Motor neuron (in vitro differentiated cells): ENCODE measurements at regions not wholly inside any gene's neighbourhood (a gene's known extent, or its start where the extent isn't known, plus 50 kb on each side); places are given as distances from the start of the nearest gene placed in this dataset.
"Not testable (repeated sequence)": the region's sequence is repeated elsewhere in the genome, so short reads cannot be mapped to it uniquely, and the experiment has no call there.

Experiments used
- ATAC-seq, 8 experiments: fragments of 200-7000 bp; cut with Tn5 transposase; replicated peaks in 6 of 8; 2 replicates each; pipeline ENCODE4 v1.8.0; 2021; ENCODE audit warnings: mild to moderate bottlenecking in 8 of 8, moderate library complexity in 8 of 8
- H3K27ac ChIP-seq, 2 donors: fragments of 250-450 bp; sonication (Bioruptor Pico); 2 replicates each; pipeline ENCODE4 v1.9.0; 2021; ENCODE audit warnings: antibody characterized with exemption in 2 of 2, mild to moderate bottlenecking in 2 of 2, moderate library complexity in 1 of 2
- H3K4me1 ChIP-seq, 2 donors: fragments of 250-450 bp; sonication (Bioruptor Pico); replicated peaks in 1 of 2; 2 replicates each; pipeline ENCODE4 v1.6.1; 2021; ENCODE audit warnings: antibody characterized with exemption in 2 of 2, mild to moderate bottlenecking in 2 of 2, moderate library complexity in 1 of 2
- H3K4me3 ChIP-seq, 5 donors: fragments of 250-450 bp; sonication (Bioruptor Pico); 2 replicates each; pipeline ENCODE4 v1.9.0; 2021; ENCODE audit warnings: antibody characterized with exemption in 5 of 5, mild to moderate bottlenecking in 5 of 5, moderate library complexity in 4 of 5
- WGBS, 10 experiments: fragments of 450-650 bp; shearing (Covaris generic); methylation state at CpG; one replicate each; pipeline ENCODE4 v1.0.0; 2022; 5-methylcytosine and 5-hydroxymethylcytosine counted together
- in situ Hi-C, 9 experiments: fragments of 400-800 bp; cut with MboI; loops; one replicate each; pipeline ENCODE4 v1.15.0; 2021; ENCODE audit warnings: low sequenced_read_pairs in 9 of 9, low pct_unique_long_range_greater_than_20kb in 2 of 9; ENCODE audit not compliant: unreplicated experiment in 9 of 9

DNA sequence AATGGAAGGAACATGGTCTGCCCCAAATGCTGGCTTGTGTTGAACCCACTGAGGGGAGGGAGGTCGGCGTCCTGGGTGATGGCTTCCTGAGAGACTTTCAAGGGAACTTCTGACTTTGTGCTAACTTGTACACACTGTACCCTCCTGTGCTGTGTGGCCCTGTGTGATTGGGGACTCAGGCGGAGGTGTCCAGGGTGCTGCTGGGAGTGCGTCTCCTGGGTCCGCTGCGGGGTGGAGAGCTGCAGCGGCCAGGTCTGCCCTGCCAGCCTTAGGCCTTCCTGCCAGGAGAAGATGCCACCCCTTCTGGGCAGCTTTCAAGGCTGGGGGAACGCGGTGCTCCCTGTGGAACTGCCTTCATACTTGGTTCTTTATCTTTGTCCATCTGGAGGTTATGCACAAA is 170.1 kb downstream of the URI1 start:
- WGBS, 10 experiments = 66 to 100% (median 100%) methylated on average over 1 to 4 of the region's 9 CpGs; no CpG with 5 or more reads in 5 of the 10 experiments
- in situ Hi-C loops = no loop called here
- H3K27ac ChIP-seq = no peak overlapping the region
- peaks cover 9 to 27% of the 10 kb centered on the region in 2 donors for H3K4me1 ChIP-seq
- H3K4me3 ChIP-seq = no peak overlapping the region
- ATAC-seq = no peak

GRCh38 chr19:30112666-30113065 is 170.6 kb downstream of the URI1 start:
- H3K27ac ChIP-seq = no peak overlapping the region
- no peak for ATAC-seq
- in situ Hi-C loops = no loop called here
- H3K4me3 ChIP-seq = no peak overlapping the region
- peaks cover 4 to 25% of the 10 kb centered on the region in 2 donors for H3K4me1 ChIP-seq
- WGBS, 10 experiments = 77 to 100% (median 96%) methylated on average over 3 to 5 of the region's 8 CpGs; no CpG with 5 or more reads in 4 of the 10 experiments

- ATAC-seq = no peak
- no peak overlapping the region for H3K27ac ChIP-seq
- H3K4me3 ChIP-seq = no peak overlapping the region
- peaks cover 4 to 23% of the 10 kb centered on the region in 2 donors for H3K4me1 ChIP-seq
- 44 to 100% (median 71%) methylated on average over 1 to 5 of the region's 5 CpGs; no CpG with 5 or more reads in 1 of the 10 experiments for WGBS, 10 experiments
- in situ Hi-C loops = no loop called here
Observed at GRCh38 chr19:30113186-30113585, 171.1 kb downstream of the URI1 start.

DNA sequence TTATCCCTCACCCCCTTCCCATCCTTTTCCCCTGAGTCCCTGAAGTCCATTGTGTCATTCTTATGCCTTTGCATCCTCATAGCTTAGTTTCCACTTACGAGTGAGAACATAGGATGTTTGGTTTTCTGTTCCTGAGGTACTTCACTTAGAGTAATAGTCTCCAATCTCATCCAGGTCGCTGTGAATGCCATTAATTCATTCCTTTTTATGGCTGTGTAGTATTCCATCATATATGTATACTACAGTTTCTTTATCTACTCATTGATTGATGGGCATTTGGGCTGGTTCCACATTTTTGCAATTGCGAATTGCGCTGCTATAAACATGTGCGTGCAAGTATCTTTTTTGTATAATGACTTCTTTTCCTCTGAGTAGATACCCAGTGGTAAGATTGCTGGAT is 172.1 kb downstream of the URI1 start:
- WGBS, 10 experiments = 56 to 100% (median 78%) methylated on average over 2 to 5 of the region's 5 CpGs
- ATAC-seq, in situ Hi-C loops, H3K4me3 ChIP-seq, H3K27ac ChIP-seq: not testable (repeated sequence)
- peaks cover 4 to 26% of the 10 kb centered on the region in 2 donors for H3K4me1 ChIP-seq

DNA sequence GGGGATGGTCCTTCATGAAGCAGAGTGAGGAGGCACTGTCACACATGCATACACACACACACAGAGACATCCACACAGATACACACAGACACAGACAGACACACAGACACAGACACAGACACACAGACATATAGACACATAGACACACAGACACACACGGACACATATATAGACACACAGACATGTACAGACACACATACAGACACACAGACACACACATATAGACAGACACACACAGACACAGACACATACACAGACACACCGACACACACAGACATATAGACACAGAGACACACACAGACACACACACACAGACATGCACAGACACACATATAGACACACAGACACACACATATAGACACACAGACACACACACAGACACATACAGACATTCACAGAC is 173.9 kb downstream of the URI1 start:
- no peak for ATAC-seq
- H3K27ac ChIP-seq = no peak overlapping the region
- peaks cover 0 to 18% of the 10 kb centered on the region in 2 donors for H3K4me1 ChIP-seq
- 75% methylated on average over 2 of the region's 2 CpGs; no CpG with 5 or more reads in 9 of the 10 experiments for WGBS, 10 experiments
- in situ Hi-C loops = no loop called here
- H3K4me3 ChIP-seq = no peak overlapping the region

- peak in 2 of 8 experiments; percentile 4 to 6 for ATAC-seq
- peaks cover 0 to 14% of the 10 kb centered on the region in 2 donors for H3K4me1 ChIP-seq
- H3K27ac ChIP-seq = no peak overlapping the region
- H3K4me3 ChIP-seq = no peak overlapping the region
- in situ Hi-C loops = no loop called here
Observed at GRCh38 chr19:30116530-30116929, 174.5 kb downstream of the URI1 start.

DNA sequence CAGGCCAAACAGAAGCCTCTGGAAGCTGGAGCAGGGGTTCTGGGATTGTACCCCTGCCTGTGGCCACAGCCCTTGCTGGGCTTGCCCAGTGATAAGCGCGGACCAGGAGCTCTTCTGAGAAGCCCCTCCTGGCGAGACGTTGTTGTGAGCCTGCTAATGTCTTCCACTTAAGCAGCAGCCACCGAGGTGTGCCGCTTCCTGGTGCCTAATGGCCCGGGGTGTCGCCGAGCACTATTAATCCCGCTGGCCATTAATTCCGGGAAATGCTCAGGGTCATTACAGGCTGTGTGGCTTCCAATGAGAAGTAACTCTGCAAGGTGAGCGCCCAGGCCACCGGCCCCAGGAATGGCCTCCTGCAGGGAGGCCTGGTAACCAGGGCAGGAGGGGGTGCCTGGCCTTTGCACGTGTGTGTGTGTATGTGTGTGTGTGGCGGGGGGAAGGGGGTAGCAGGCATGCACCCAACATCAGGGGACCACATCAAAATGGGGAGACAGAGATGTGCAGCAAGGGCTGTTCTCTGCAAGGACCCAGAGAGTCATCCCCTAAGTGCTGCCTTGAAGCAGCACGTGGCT is 175.0 kb downstream of the URI1 start:
- in situ Hi-C loops = no loop called here
- no peak overlapping the region for H3K4me3 ChIP-seq
- H3K27ac ChIP-seq = no peak overlapping the region
- peak in 5 of 8 experiments; percentile 58 to 91 (median 79) for ATAC-seq
- H3K4me1 ChIP-seq = peaks cover 0 to 14% of the 10 kb centered on the region in 2 donors
- WGBS, 10 experiments = 53 to 100% (median 80%) methylated on average over 2 to 5 of the region's 16 CpGs; no CpG with 5 or more reads in 5 of the 10 experiments

- Histone ChIP-seq H3K27ac (no peak overlapping the region), H3K4me3 (no peak overlapping the region), H3K4me1 (peaks cover 0 to 14% of the 10 kb centered on the region in 2 donors)
- WGBS, 10 experiments = 93 to 96% methylated on average over 4 to 5 of the region's 12 CpGs; no CpG with 5 or more reads in 8 of the 10 experiments
- in situ Hi-C loops = no loop called here
- no peak for ATAC-seq
Observed at GRCh38 chr19:30117636-30118145, 175.7 kb downstream of the URI1 start.

- H3K27ac ChIP-seq = no peak overlapping the region
- no peak for ATAC-seq
- no peak overlapping the region for H3K4me3 ChIP-seq
- in situ Hi-C loops = no loop called here
- H3K4me1 ChIP-seq = peaks cover 0 to 14% of the 10 kb centered on the region in 2 donors
- WGBS, 10 experiments = 80 to 90% (median 85%) methylated on average over 1 to 8 of the region's 11 CpGs; no CpG with 5 or more reads in 4 of the 10 experiments
Observed at GRCh38 chr19:30118221-30118620, 176.2 kb downstream of the URI1 start.

DNA sequence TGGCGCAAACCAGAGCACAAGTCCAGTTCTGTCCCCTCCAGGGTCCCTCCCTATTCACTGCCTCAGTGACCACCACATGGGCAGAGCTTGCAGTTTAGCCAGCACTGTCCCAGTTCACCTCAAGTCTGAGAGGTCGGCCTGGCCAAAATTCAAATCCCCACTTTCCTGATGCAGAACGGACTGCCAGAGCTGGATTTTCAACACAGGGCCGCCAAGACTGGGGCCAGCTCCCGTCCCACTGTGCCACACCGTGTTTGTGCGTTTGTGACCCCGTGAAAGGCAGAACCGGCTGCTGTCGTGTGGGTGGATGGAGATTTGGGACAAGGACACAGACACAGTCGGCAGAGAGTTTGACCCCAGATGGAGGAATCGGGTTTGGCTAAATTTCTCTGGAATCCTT is 176.7 kb downstream of the URI1 start:
- H3K27ac ChIP-seq = no peak overlapping the region
- H3K4me1 ChIP-seq = peaks cover 0 to 14% of the 10 kb centered on the region in 2 donors
- H3K4me3 ChIP-seq = no peak overlapping the region
- in situ Hi-C loops = no loop called here
- ATAC-seq = no peak
- WGBS, 10 experiments = 0 to 100% (median 82%) methylated on average over 1 to 9 of the region's 12 CpGs; no CpG with 5 or more reads in 3 of the 10 experiments

- H3K27ac ChIP-seq = no peak overlapping the region
- WGBS, 10 experiments = 52 to 73% (median 63%) methylated on average over 1 to 5 of the region's 12 CpGs; no CpG with 5 or more reads in 4 of the 10 experiments
- H3K4me3 ChIP-seq = no peak overlapping the region
- peak in 2 of 8 experiments; percentile 56 to 59 for ATAC-seq
- H3K4me1 ChIP-seq = peaks cover 0 to 14% of the 10 kb centered on the region in 2 donors
- in situ Hi-C loops = no loop called here
Observed at GRCh38 chr19:30119180-30119908, 177.3 kb downstream of the URI1 start.

- Histone ChIP-seq H3K4me1 (peaks cover 0 to 14% of the 10 kb centered on the region in 2 donors), H3K27ac (no peak overlapping the region), H3K4me3 (no peak overlapping the region)
- in situ Hi-C loops = no loop called here
- ATAC-seq = no peak
- WGBS, 10 experiments = 33 to 100% (median 88%) methylated on average over 1 to 4 of the region's 4 CpGs
Observed at GRCh38 chr19:30120860-30121484, 178.9 kb downstream of the URI1 start.

DNA sequence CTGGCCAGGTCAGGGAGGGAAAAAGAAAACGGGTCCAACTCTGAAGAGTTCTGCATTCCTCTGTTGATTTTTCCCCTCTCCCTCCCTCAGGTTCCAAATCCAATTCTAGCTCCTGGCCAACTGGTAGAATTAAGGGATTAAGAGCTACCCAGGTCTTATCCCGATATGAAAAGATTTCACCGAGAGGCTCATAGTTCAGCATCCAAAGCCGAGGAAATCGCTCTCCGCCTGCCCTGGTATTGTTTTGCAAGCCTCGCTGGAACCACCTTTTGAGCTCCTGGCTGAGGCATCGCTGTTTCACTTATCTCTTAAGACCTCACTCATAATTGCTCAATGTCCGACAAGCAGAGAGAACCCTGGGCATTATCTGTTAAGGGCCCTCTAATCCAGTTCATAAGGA is 180.4 kb downstream of the URI1 start:
- Histone ChIP-seq H3K27ac (no peak overlapping the region), H3K4me1 (peaks cover 0 to 6% of the 10 kb centered on the region in 2 donors), H3K4me3 (no peak overlapping the region)
- in situ Hi-C loops = no loop called here
- 72 to 98% (median 83%) methylated on average over 4 to 8 of the region's 9 CpGs; no CpG with 5 or more reads in 4 of the 10 experiments for WGBS, 10 experiments
- ATAC-seq = no peak
